Ishikawa (cell line): ENCODE measurements at regions not wholly inside any gene's neighbourhood (a gene's known extent, or its start where the extent isn't known, plus 50 kb on each side); places are given as distances from the start of the nearest gene placed in this dataset.

ENCODE experiments used
- CEBPB ChIP-seq: IDR thresholded peaks from 2 replicates; pipeline ENCODE4 v1.6.1; 2012
- CREB1 ChIP-seq: IDR thresholded peaks from 2 replicates; pipeline ENCODE4 v1.6.1; 2012; ENCODE audit warnings: low read depth
- EGR1 ChIP-seq: IDR thresholded peaks from 2 replicates; pipeline ENCODE4 v1.6.1; 2012
- EP300 ChIP-seq: IDR thresholded peaks from 2 replicates; pipeline ENCODE4 v1.6.1; 2012; ENCODE audit warnings: borderline replicate concordance
- FOXM1 ChIP-seq: IDR thresholded peaks from 2 replicates; pipeline ENCODE4 v1.6.1; 2012; ENCODE audit warnings: low read depth, borderline replicate concordance
- NFIC ChIP-seq: IDR thresholded peaks from 2 replicates; pipeline ENCODE4 v1.6.1; 2012
- RAD21 ChIP-seq: IDR thresholded peaks from 2 replicates; pipeline ENCODE4 v1.6.1; 2012; ENCODE audit warnings: low read depth
- REST ChIP-seq: IDR thresholded peaks from 2 replicates; pipeline ENCODE4 v1.6.1; 2012; ENCODE audit warnings: low read depth, mild to moderate bottlenecking
- TAF1 ChIP-seq: IDR thresholded peaks from 2 replicates; pipeline ENCODE4 v1.6.1; 2012; ENCODE audit warnings: low read depth, mild to moderate bottlenecking
- TCF12 ChIP-seq: IDR thresholded peaks from 2 replicates; pipeline ENCODE4 v1.6.1; 2012; ENCODE audit warnings: low read depth
- TEAD4 ChIP-seq: IDR thresholded peaks from 2 replicates; pipeline ENCODE4 v1.6.1; 2012
- USF1 ChIP-seq: IDR thresholded peaks from 2 replicates; pipeline ENCODE4 v1.6.1; 2012
- YY1 ChIP-seq: IDR thresholded peaks from 2 replicates; pipeline ENCODE4 v1.6.1; 2012; ENCODE audit warnings: low read depth
- TF ChIP-seq, protein P1 (sequence below): IDR thresholded peaks from 2 replicates; pipeline ENCODE4 v1.6.1; 2012

- TF ChIP-seq YY1 (no peak), FOXM1 (no peak), CREB1 (no peak), NFIC (no peak), EGR1 (no peak), TAF1 (no peak), REST (no peak), CEBPB (no peak), TCF12 (no peak), USF1 (no peak), TEAD4 (no peak), RAD21 (no peak), EP300 (no peak)
- TF ChIP-seq, protein P1, sequence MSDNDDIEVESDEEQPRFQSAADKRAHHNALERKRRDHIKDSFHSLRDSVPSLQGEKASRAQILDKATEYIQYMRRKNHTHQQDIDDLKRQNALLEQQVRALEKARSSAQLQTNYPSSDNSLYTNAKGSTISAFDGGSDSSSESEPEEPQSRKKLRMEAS = no peak
Measured at GRCh38 chr3:64958199-64958843, 270.5 kb upstream of the ADAMTS9 start.
